HG03139 (cell line): ENCODE measurements at regions not wholly inside any gene's neighbourhood (a gene's known extent, or its start where the extent isn't known, plus 50 kb on each side); places are given as distances from the start of the nearest gene placed in this dataset.
"Not testable (repeated sequence)": the region's sequence is repeated elsewhere in the genome, so short reads cannot be mapped to it uniquely, and the experiment has no call there.

Experiments
- ATAC-seq: cut with Tn5 transposase; IDR thresholded peaks from one replicate; pipeline ENCODE4 v1.9.1; 2021; ENCODE audit not compliant: unreplicated experiment

GRCh38 chr4:81375745-81376144 is 96.0 kb downstream of the RASGEF1B start:
- ATAC-seq: no peak

- ATAC-seq: no peak
These were observed 101.8 kb downstream of the RASGEF1B start for GRCh38 chr4:81369886-81370285.

- no peak for ATAC-seq
These were observed 104.9 kb downstream of the RASGEF1B start for GRCh38 chr4:81366779-81367178.

- no peak for ATAC-seq
These were observed 111.0 kb downstream of the RASGEF1B start for GRCh38 chr4:81360737-81361136.

- no peak for ATAC-seq
These were observed 112.5 kb downstream of the RASGEF1B start for GRCh38 chr4:81359207-81359606.

GRCh38 chr4:81358154-81358553 is 113.6 kb downstream of the RASGEF1B start:
- ATAC-seq: no peak

GRCh38 chr4:81356621-81357020 is 115.1 kb downstream of the RASGEF1B start:
- ATAC-seq: no peak

GRCh38 chr4:81355136-81355535 is 116.6 kb downstream of the RASGEF1B start:
- ATAC-seq: no peak

GRCh38 chr4:81353861-81354260 is 117.8 kb downstream of the RASGEF1B start:
- no peak for ATAC-seq

- ATAC-seq: no peak
These were observed 119.3 kb downstream of the RASGEF1B start for GRCh38 chr4:81352446-81352835.

- peak; percentile 87 for ATAC-seq
These were observed 119.9 kb downstream of the RASGEF1B start for GRCh38 chr4:81351654-81352445.

- ATAC-seq: no peak
These were observed 121.7 kb downstream of the RASGEF1B start for GRCh38 chr4:81350040-81350439.

GRCh38 chr4:81348778-81349094 is 123.0 kb downstream of the RASGEF1B start:
- no peak for ATAC-seq

GRCh38 chr4:81348086-81348777 is 123.5 kb downstream of the RASGEF1B start:
- ATAC-seq: no peak

GRCh38 chr4:81346719-81347118 is 125.0 kb downstream of the RASGEF1B start:
- no peak for ATAC-seq

- ATAC-seq: no peak
These were observed 128.2 kb downstream of the RASGEF1B start for GRCh38 chr4:81343536-81343935.

- ATAC-seq: no peak
These were observed 128.0 kb upstream of the PRKG2 start for GRCh38 chr4:81343046-81343445.

- ATAC-seq: no peak
These were observed 122.2 kb upstream of the PRKG2 start for GRCh38 chr4:81337211-81337610.

GRCh38 chr4:81335122-81335912 is 120.3 kb upstream of the PRKG2 start:
- ATAC-seq: no peak

- ATAC-seq: no peak
These were observed 115.0 kb upstream of the PRKG2 start for GRCh38 chr4:81330018-81330417.

GRCh38 chr4:81326581-81326980 is 111.6 kb upstream of the PRKG2 start:
- ATAC-seq: no peak

- not testable (repeated sequence) for ATAC-seq
These were observed 109.6 kb upstream of the PRKG2 start for GRCh38 chr4:81324594-81324993.
